ENCODE measurements at regions not wholly inside any gene's neighbourhood (a gene's known extent, or its start where the extent isn't known, plus 50 kb on each side); places are given as distances from the start of the nearest gene placed in this dataset.

DNA sequence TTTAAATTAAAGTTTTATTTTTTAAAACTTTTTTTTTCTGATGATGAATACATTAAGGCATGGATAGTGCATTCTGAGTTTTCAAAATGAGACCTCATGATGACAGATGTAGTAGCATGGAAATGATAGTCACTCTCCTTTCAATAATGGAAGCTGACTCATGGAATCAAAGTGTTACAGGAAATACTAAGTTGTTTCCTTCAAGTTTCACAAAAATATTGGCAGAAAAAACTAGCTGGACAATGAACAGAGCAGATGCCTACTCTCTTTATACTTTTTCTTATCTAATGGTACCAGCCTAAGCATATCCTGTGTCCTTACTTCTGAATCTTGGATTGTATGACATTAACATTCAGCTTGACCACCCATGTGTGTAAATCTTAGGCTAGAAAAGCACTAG lies 1337.3 kb downstream of the PCDH9 start:
- H3K4me3 ChIP-seq (ENCODE audit: low read length), result no peak overlapping the region
- no peaks in the 10 kb centered on the region for H3K79me2 ChIP-seq (ENCODE audit: low read length)
- no peaks in the 10 kb centered on the region for H3K9me3 ChIP-seq (ENCODE audit: insufficient read depth, low read length)
- no peak overlapping the region for H3K9ac ChIP-seq (ENCODE audit: low read length)
- H3K27ac ChIP-seq (ENCODE audit: low read length), result no peak overlapping the region
- no peaks in the 10 kb centered on the region for H3K36me3 ChIP-seq (replicated peaks; ENCODE audit: low read depth, low read length)
- no peaks in the 10 kb centered on the region for H3K27me3 ChIP-seq (ENCODE audit: low read depth, low read length)
- H3K4me2 ChIP-seq (ENCODE audit: low read length), result no peak overlapping the region
- no peaks in the 10 kb centered on the region for H4K20me1 ChIP-seq (ENCODE audit: insufficient read depth, low read length)
- H2AFZ ChIP-seq (ENCODE audit: low read depth, low read length), result no peak overlapping the region
- TF ChIP-seq EZH2phosphoT487 (IDR thresholded peaks at IDR 0.05; ENCODE audit: low read depth) (no peak), CTCF (IDR thresholded peaks at IDR 0.05; ENCODE audit: low read depth, low read length) (no peak)
- H3K4me1 ChIP-seq (ENCODE audit: low read length), result no peaks in the 10 kb centered on the region

DNA sequence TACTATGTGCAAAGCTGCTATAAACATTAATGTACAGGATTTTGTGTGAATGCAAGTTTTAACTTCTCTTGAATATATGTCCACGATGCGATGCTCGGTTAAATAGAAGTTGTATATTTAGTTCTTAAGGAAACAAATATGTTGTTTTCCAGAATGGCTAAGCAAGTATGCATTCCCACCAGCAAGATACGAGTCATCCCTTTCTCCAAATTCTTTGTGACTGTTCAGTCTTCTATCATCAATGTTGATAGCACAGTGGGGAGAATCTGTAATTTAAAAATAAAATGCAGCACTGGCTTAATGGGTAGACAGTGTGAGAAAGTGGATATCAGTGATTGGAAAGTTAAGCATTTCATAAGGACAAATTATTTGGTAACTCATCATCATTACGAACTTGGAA lies 1340.8 kb downstream of the PCDH9 start:
- Histone ChIP-seq H3K27ac (ENCODE audit: low read length) (no peak overlapping the region), H3K9me3 (ENCODE audit: insufficient read depth, low read length) (no peaks in the 10 kb centered on the region), H3K9ac (ENCODE audit: low read length) (no peak overlapping the region), H3K4me1 (ENCODE audit: low read length) (peaks cover 5% of the 10 kb centered on the region; the same call in 1 of the 2 replicates), H3K27me3 (ENCODE audit: low read depth, low read length) (no peaks in the 10 kb centered on the region), H3K36me3 (replicated peaks; ENCODE audit: low read depth, low read length) (no peaks in the 10 kb centered on the region), H4K20me1 (ENCODE audit: insufficient read depth, low read length) (no peaks in the 10 kb centered on the region), H3K4me2 (ENCODE audit: low read length) (no peak overlapping the region), H2AFZ (ENCODE audit: low read depth, low read length) (no peak overlapping the region), H3K4me3 (ENCODE audit: low read length) (no peak overlapping the region), H3K79me2 (ENCODE audit: low read length) (no peaks in the 10 kb centered on the region)
- TF ChIP-seq CTCF (IDR thresholded peaks at IDR 0.05; ENCODE audit: low read depth, low read length) (no peak), EZH2phosphoT487 (IDR thresholded peaks at IDR 0.05; ENCODE audit: low read depth) (no peak)

DNA sequence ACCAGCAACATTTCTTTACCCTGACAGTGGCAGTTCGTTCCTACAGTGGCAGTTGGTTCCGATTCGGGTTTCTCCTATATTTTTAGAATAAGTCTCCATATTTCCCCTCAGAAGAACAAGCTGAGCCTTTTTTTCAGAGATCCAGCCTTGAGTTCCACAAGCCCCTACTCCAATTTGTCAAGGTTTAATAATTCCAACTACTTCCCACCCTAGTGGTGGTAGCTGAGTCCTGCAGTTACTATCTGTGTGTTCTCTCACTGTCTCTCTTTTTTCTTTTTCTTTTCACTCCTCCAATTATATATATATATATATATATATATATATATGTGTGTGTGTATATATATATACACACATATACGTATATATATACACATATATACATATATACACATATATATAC lies 1347.3 kb downstream of the PCDH9 start:
- 0 out of 2 replicates have a peak, but pooled peaks cover 10% of the 10 kb centered on the region for H3K9me3 ChIP-seq (ENCODE audit: insufficient read depth, low read length)
- no peaks in the 10 kb centered on the region for H3K79me2 ChIP-seq (ENCODE audit: low read length)
- H3K4me2 ChIP-seq (ENCODE audit: low read length), result no peak overlapping the region
- no peaks in the 10 kb centered on the region for H4K20me1 ChIP-seq (ENCODE audit: insufficient read depth, low read length)
- H3K36me3 ChIP-seq (replicated peaks; ENCODE audit: low read depth, low read length), result no peaks in the 10 kb centered on the region
- H3K9ac ChIP-seq (ENCODE audit: low read length), result no peak overlapping the region
- no peak overlapping the region for H3K27ac ChIP-seq (ENCODE audit: low read length)
- H3K4me1 ChIP-seq (ENCODE audit: low read length), result peaks cover 5% of the 10 kb centered on the region; the same call in 1 of the 2 replicates
- H2AFZ ChIP-seq (ENCODE audit: low read depth, low read length), result no peak overlapping the region
- H3K27me3 ChIP-seq (ENCODE audit: low read depth, low read length), result no peaks in the 10 kb centered on the region
- no peak for TF ChIP-seq CTCF (IDR thresholded peaks at IDR 0.05; ENCODE audit: low read depth, low read length)
- no peak for TF ChIP-seq EZH2phosphoT487 (IDR thresholded peaks at IDR 0.05; ENCODE audit: low read depth)
- H3K4me3 ChIP-seq (ENCODE audit: low read length), result no peak overlapping the region

DNA sequence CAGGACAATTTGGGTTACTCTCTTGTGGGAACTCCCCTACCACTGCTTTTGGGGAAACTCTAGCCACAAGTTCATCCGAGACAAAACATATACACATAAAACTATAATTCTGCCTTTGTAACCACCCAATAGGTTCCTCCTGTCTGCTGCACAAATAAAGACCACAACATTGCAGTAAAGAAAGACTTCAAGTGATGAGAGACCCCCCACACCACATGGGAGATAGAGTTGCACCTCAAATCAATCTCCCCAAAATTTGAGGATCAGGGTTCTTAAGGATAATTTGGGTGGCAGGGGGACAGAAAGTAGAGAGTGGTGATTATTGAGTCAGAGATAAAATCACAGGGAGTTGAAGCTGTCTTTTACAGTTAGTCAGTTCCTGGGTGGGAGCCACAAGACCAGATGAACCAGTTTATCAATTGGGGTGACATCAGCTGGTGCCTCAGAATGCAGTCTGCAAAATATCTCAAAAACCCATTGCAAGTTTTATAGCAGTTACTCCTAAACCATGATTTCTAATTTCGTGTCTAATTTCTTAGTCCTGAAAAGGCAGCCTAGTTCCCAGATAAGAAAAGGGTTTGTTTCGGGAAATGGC lies 1348.5 kb downstream of the PCDH9 start:
- 0 out of 2 replicates have a peak, but pooled peaks cover 10% of the 10 kb centered on the region for H3K9me3 ChIP-seq (ENCODE audit: insufficient read depth, low read length)
- no peak overlapping the region for H3K9ac ChIP-seq (ENCODE audit: low read length)
- peaks cover 5% of the 10 kb centered on the region; the same call in 1 of the 2 replicates for H3K4me1 ChIP-seq (ENCODE audit: low read length)
- H3K4me3 ChIP-seq (ENCODE audit: low read length), result no peak overlapping the region
- H3K27me3 ChIP-seq (ENCODE audit: low read depth, low read length), result no peaks in the 10 kb centered on the region
- H3K79me2 ChIP-seq (ENCODE audit: low read length), result no peaks in the 10 kb centered on the region
- no peak for TF ChIP-seq EZH2phosphoT487 (IDR thresholded peaks at IDR 0.05; ENCODE audit: low read depth)
- no peak for TF ChIP-seq CTCF (IDR thresholded peaks at IDR 0.05; ENCODE audit: low read depth, low read length)
- no peaks in the 10 kb centered on the region for H4K20me1 ChIP-seq (ENCODE audit: insufficient read depth, low read length)
- H3K36me3 ChIP-seq (replicated peaks; ENCODE audit: low read depth, low read length), result no peaks in the 10 kb centered on the region
- no peak overlapping the region for H3K27ac ChIP-seq (ENCODE audit: low read length)
- no peak overlapping the region for H2AFZ ChIP-seq (ENCODE audit: low read depth, low read length)
- no peak overlapping the region for H3K4me2 ChIP-seq (ENCODE audit: low read length)
